ENCODE measurements at regions not wholly inside any gene's neighbourhood (a gene's known extent, or its start where the extent isn't known, plus 50 kb on each side); places are given as distances from the start of the nearest gene placed in this dataset.

GRCh38 chr22:49203859-49204598 is 623.6 kb downstream of the BRD1 start:
- Mint-ChIP-seq H3K27ac (no peak overlapping the region), H3K4me3 (no peak overlapping the region), H3K36me3 (ENCODE audit: low read depth) (peaks cover 6% of the 10 kb centered on the region), H3K27me3 (ENCODE audit: insufficient read depth) (no peaks in the 10 kb centered on the region; the same call in 1 of the 2 replicates), H3K9me3 (peaks cover 78% of the 10 kb centered on the region), H3K4me1 (ENCODE audit: low read depth) (no peaks in the 10 kb centered on the region)
- DNase-seq, result no peak
- TF ChIP-seq CTCF (IDR thresholded peaks at IDR 0.05), result no peak

- DNase-seq, result no peak
- Mint-ChIP-seq H3K4me1 (ENCODE audit: low read depth) (no peaks in the 10 kb centered on the region), H3K9me3 (peaks cover 75% of the 10 kb centered on the region), H3K27ac (no peak overlapping the region), H3K27me3 (ENCODE audit: insufficient read depth) (no peaks in the 10 kb centered on the region; the same call in 1 of the 2 replicates), H3K4me3 (no peak overlapping the region), H3K36me3 (ENCODE audit: low read depth) (peaks cover 6% of the 10 kb centered on the region)
- TF ChIP-seq CTCF (IDR thresholded peaks at IDR 0.05), result no peak
Measured at GRCh38 chr22:49203091-49203858, 624.4 kb downstream of the BRD1 start.

DNA sequence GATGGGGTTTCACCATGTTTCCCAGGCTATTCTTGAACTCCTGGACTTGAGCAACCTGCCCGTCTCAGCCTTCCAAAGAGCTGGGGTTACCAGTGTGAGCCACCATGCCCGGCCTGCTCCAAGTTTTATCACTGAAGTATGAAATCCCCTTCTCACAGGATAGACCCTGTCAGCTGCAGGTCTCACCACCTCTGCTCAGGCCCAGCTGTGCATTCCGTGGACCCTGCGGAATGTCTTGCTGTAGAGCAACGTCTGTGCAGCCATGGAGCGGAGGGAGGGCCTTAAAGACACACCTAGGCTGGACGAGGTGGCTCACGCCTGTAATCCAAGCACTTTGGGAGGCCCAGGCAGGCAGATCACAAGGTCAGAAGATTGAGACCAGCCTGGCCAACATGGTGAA is 625.4 kb downstream of the BRD1 start:
- DNase-seq, result no peak
- no peak for TF ChIP-seq CTCF (IDR thresholded peaks at IDR 0.05)
- H3K27me3 Mint-ChIP-seq (ENCODE audit: insufficient read depth), result no peaks in the 10 kb centered on the region; the same call in 1 of the 2 replicates
- H3K27ac Mint-ChIP-seq, result no peak overlapping the region
- H3K9me3 Mint-ChIP-seq, result peaks cover 83% of the 10 kb centered on the region
- H3K4me1 Mint-ChIP-seq (ENCODE audit: low read depth), result no peaks in the 10 kb centered on the region
- H3K36me3 Mint-ChIP-seq (ENCODE audit: low read depth), result peaks cover 6% of the 10 kb centered on the region
- H3K4me3 Mint-ChIP-seq, result no peak overlapping the region

DNA sequence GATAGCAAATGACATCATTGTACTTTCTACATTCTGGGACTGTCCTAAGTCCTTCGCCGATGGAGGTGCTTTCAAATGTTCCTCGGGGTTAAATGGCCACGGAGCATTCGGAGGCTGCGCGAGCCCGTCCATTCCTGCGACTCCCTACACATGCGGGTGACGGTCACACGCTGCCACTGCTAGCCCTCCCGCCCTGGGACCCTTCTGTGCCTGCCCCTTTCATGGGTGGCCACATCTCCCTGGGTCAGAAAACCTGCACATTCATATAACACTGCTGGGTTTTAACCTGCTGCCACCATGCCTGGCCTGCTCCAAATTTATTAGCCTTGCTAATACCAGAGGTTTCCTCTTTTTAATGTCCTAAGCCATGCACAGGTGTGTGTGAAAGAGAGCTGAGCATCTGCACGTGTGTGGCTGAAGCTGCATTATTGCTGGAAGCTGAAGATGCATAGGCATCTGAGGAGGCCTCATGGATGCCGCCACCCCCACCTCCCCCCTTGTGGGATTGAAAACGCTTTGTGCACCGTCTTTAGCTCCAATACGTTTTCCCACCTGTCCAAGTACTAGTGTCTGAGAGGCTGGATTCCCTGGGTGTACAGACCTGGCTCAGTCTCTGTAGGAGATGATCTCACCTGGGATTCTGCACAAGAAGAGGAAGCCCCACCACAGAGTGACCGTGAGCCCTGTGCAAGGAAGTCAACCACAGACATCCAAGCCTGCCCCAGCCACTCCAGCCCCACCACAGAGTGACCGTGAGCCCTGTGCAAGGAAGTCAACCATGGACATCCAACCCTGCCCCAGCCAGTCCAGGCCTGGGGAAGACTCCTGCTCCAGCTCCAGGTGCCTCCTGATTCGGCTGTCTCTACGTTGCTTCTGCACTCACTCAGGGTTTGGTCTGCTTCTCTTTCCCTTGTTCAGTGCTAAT is 626.4 kb downstream of the BRD1 start:
- DNase-seq, result no peak
- H3K4me3 Mint-ChIP-seq, result no peak overlapping the region
- no peak for TF ChIP-seq CTCF (IDR thresholded peaks at IDR 0.05)
- H3K27ac Mint-ChIP-seq, result no peak overlapping the region
- peaks cover 2% of the 10 kb centered on the region for H3K36me3 Mint-ChIP-seq (ENCODE audit: low read depth)
- H3K9me3 Mint-ChIP-seq, result peaks cover 86% of the 10 kb centered on the region
- H3K27me3 Mint-ChIP-seq (ENCODE audit: insufficient read depth), result no peaks in the 10 kb centered on the region; the same call in 1 of the 2 replicates
- no peaks in the 10 kb centered on the region for H3K4me1 Mint-ChIP-seq (ENCODE audit: low read depth)

DNA sequence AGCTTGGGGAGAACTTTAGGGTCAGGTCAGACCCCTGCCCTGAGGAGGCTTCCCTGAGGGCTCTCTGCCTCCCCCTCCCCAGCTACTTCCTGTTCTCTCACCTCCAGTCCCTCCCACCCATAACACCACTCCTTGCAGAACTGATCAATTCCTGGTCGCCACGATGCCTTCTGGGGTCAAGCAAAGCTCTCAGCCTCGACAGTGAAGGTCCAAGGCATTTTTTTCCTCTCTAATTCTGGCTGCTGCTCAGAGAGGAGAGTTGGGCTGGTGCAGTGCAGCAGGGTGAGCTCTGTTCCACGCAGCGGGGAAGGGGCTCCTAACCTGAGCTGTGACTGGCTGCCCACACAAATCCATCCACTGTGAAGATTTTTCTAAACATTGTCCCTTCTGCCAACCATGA is 628.4 kb downstream of the BRD1 start:
- no peak overlapping the region for H3K27ac Mint-ChIP-seq
- no peaks in the 10 kb centered on the region for H3K4me1 Mint-ChIP-seq (ENCODE audit: low read depth)
- DNase-seq, result no peak
- TF ChIP-seq CTCF (IDR thresholded peaks at IDR 0.05), result no peak
- H3K4me3 Mint-ChIP-seq, result no peak overlapping the region
- no peaks in the 10 kb centered on the region; the same call in 1 of the 2 replicates for H3K27me3 Mint-ChIP-seq (ENCODE audit: insufficient read depth)
- H3K9me3 Mint-ChIP-seq, result peaks cover 80% of the 10 kb centered on the region
- no peaks in the 10 kb centered on the region; the same call in none of the 2 replicates for H3K36me3 Mint-ChIP-seq (ENCODE audit: low read depth)
